ENCODE measurements at regions not wholly inside any gene's neighbourhood (a gene's known extent, or its start where the extent isn't known, plus 50 kb on each side); places are given as distances from the start of the nearest gene placed in this dataset.

DNA sequence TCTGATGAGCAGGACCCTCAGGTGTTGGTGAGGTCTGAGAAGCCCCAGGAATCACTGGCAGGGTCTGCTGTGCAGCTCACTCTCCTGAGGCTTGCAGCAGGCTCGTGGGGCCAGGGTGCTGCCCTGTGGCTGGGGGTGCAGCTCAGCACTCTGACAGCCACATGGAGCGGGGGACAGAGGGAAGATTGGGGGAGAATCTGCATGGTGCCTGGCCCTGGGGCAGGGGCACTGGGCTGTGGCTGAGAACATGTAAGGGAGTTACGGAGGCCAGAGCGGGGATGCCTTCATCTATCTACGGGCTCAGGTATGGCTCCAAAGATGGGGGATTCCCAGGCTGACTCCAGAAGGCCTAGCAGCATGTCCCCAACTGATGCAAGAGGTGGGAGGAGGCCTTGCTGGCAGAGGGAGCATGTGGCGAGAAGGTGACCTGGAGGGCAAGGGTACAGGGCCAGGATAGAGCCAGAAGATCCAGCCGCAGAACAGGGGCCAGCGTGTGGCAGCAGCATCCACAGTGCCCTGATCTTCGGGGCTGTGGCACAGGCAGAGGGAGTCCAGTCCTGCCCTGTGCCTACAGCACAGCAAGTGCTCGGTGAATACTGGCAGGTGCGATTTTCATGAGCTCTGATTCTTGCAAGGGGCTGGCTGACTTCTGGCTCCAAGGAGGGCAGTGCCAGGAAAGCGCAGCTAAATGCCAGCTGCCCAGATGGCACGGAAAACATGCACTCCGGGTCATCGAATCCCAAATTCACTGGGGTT is 184.7 kb downstream of the CTTN start:
- no peaks in the 10 kb centered on the region for H3K27me3 ChIP-seq (ENCODE audit: insufficient read depth, low read length, poor library complexity)
- no peak overlapping the region for H3K9ac ChIP-seq (ENCODE audit: low read depth, low read length)
- H4K20me1 ChIP-seq (ENCODE audit: insufficient read depth, low read length), result peaks cover 25% of the 10 kb centered on the region
- H3K4me3 ChIP-seq (ENCODE audit: low read depth in 1 of 2, low read length in 2 of 2), result no peak overlapping the region
- H3K27ac ChIP-seq (ENCODE audit: low read length), result no peak overlapping the region
- H3K79me2 ChIP-seq (ENCODE audit: insufficient read depth, low read length), result no peaks in the 10 kb centered on the region
- H3K36me3 ChIP-seq (ENCODE audit: insufficient read depth, low read length), result no peaks in the 10 kb centered on the region
- no peaks in the 10 kb centered on the region for H3K4me1 ChIP-seq (ENCODE audit: insufficient read depth, low read length)
- ATAC-seq (ENCODE audit: insufficient read depth, low read depth) (no peak), DNase-seq (no peak)
- no peaks in the 10 kb centered on the region for H3K9me3 ChIP-seq (ENCODE audit: insufficient read depth, low read length, severe bottlenecking)
- no peak for TF ChIP-seq EZH2 (IDR thresholded peaks at IDR 0.05; ENCODE audit: borderline replicate concordance, low read depth, low read length, severe bottlenecking)
- TF ChIP-seq, protein P1, sequence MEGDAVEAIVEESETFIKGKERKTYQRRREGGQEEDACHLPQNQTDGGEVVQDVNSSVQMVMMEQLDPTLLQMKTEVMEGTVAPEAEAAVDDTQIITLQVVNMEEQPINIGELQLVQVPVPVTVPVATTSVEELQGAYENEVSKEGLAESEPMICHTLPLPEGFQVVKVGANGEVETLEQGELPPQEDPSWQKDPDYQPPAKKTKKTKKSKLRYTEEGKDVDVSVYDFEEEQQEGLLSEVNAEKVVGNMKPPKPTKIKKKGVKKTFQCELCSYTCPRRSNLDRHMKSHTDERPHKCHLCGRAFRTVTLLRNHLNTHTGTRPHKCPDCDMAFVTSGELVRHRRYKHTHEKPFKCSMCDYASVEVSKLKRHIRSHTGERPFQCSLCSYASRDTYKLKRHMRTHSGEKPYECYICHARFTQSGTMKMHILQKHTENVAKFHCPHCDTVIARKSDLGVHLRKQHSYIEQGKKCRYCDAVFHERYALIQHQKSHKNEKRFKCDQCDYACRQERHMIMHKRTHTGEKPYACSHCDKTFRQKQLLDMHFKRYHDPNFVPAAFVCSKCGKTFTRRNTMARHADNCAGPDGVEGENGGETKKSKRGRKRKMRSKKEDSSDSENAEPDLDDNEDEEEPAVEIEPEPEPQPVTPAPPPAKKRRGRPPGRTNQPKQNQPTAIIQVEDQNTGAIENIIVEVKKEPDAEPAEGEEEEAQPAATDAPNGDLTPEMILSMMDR (IDR thresholded peaks at IDR 0.05; ENCODE audit: borderline replicate concordance, extremely low read depth, low read length, poor library complexity, severe bottlenecking), result no peak
- H3K4me2 ChIP-seq (ENCODE audit: insufficient read depth, low read length), result no peak overlapping the region
- H2AFZ ChIP-seq (ENCODE audit: low read depth, low read length), result no peak overlapping the region

DNA sequence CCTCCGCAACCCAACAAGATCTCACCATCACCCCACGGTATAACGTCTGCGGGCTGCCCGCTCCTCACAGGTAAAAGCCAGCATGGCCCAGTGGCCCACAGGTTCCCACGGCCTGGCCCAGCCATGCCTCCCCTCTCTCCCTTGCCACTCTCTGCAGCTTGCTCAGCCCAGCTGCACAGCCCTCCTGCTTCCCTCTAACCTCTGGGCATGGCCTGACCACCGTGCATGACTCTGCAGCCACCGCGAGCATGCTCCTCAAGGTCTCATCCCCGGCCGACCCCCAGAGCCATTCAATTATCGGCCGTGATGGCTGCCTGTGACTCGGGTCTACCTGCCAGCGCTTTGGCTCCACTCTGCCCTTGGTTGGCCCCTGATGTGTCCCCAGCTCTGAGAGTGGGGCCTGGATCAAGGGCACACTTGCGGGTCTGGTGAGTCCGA is 185.5 kb downstream of the CTTN start:
- H3K9me3 ChIP-seq (ENCODE audit: insufficient read depth, low read length, severe bottlenecking), result no peaks in the 10 kb centered on the region
- ATAC-seq (ENCODE audit: insufficient read depth, low read depth) (no peak), DNase-seq (no peak)
- no peak overlapping the region for H3K4me3 ChIP-seq (ENCODE audit: low read depth in 1 of 2, low read length in 2 of 2)
- H3K4me2 ChIP-seq (ENCODE audit: insufficient read depth, low read length), result no peak overlapping the region
- H3K36me3 ChIP-seq (ENCODE audit: insufficient read depth, low read length), result no peaks in the 10 kb centered on the region
- H4K20me1 ChIP-seq (ENCODE audit: insufficient read depth, low read length), result peaks cover 20% of the 10 kb centered on the region
- no peak for TF ChIP-seq EZH2 (IDR thresholded peaks at IDR 0.05; ENCODE audit: borderline replicate concordance, low read depth, low read length, severe bottlenecking)
- TF ChIP-seq, protein P1 (IDR thresholded peaks at IDR 0.05; ENCODE audit: borderline replicate concordance, extremely low read depth, low read length, poor library complexity, severe bottlenecking), result no peak
- no peak overlapping the region for H3K27ac ChIP-seq (ENCODE audit: low read length)
- H3K27me3 ChIP-seq (ENCODE audit: insufficient read depth, low read length, poor library complexity), result no peaks in the 10 kb centered on the region
- H3K9ac ChIP-seq (ENCODE audit: low read depth, low read length), result no peak overlapping the region
- H3K4me1 ChIP-seq (ENCODE audit: insufficient read depth, low read length), result no peaks in the 10 kb centered on the region
- H3K79me2 ChIP-seq (ENCODE audit: insufficient read depth, low read length), result no peaks in the 10 kb centered on the region
- H2AFZ ChIP-seq (ENCODE audit: low read depth, low read length), result no peak overlapping the region

DNA sequence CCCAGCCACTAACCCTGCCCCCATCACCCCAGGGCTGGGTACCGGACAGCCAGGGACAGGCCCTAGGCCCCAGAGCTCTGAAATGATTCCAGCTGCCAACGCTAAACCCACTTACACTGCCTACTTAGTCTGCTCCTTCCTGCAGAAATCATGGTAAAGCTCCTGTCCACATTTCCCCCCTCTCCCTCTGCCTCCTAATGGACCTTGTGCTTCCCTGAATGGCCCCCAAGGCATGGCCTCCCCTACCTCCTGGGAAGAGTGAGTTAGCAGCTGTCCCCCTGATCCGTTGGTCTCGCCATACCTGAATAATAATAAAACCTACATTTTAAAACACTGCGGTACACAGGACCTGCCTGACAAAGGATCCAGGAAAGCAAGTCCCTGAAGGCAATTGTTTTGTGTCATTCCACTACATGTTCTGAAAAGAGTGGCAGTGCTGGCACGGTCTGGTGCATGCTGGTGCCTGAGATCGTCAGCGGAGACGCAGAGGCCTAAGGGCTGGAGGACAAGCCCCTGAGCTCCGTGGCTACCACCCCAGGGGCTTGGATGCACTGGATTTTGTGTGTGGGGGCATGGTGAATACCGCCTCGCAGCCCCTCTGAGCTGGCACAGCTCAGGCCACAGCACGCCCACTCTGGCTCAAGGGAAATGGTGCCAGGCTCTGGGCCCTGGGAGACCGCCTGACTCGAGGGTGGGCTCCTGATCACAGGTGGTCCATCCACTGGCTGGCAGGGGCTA is 186.3 kb downstream of the CTTN start:
- H3K9ac ChIP-seq (ENCODE audit: low read depth, low read length), result no peak overlapping the region
- no peak overlapping the region for H3K27ac ChIP-seq (ENCODE audit: low read length)
- H3K9me3 ChIP-seq (ENCODE audit: insufficient read depth, low read length, severe bottlenecking), result no peaks in the 10 kb centered on the region
- H2AFZ ChIP-seq (ENCODE audit: low read depth, low read length), result no peak overlapping the region
- H3K4me3 ChIP-seq (ENCODE audit: low read depth in 1 of 2, low read length in 2 of 2), result no peak overlapping the region
- ATAC-seq (ENCODE audit: insufficient read depth, low read depth) (no peak), DNase-seq (no peak)
- no peak overlapping the region for H3K4me2 ChIP-seq (ENCODE audit: insufficient read depth, low read length)
- peaks cover 18% of the 10 kb centered on the region for H4K20me1 ChIP-seq (ENCODE audit: insufficient read depth, low read length)
- no peaks in the 10 kb centered on the region for H3K79me2 ChIP-seq (ENCODE audit: insufficient read depth, low read length)
- peaks cover 5% of the 10 kb centered on the region for H3K4me1 ChIP-seq (ENCODE audit: insufficient read depth, low read length)
- no peaks in the 10 kb centered on the region for H3K36me3 ChIP-seq (ENCODE audit: insufficient read depth, low read length)
- H3K27me3 ChIP-seq (ENCODE audit: insufficient read depth, low read length, poor library complexity), result no peaks in the 10 kb centered on the region
- TF ChIP-seq, protein P1 (IDR thresholded peaks at IDR 0.05; ENCODE audit: borderline replicate concordance, extremely low read depth, low read length, poor library complexity, severe bottlenecking), result no peak
- TF ChIP-seq EZH2 (IDR thresholded peaks at IDR 0.05; ENCODE audit: borderline replicate concordance, low read depth, low read length, severe bottlenecking), result no peak
